IMR-90 (cell line): ENCODE measurements at regions not wholly inside any gene's neighbourhood (a gene's known extent, or its start where the extent isn't known, plus 50 kb on each side); places are given as distances from the start of the nearest gene placed in this dataset.
"Not testable (repeated sequence)": the region's sequence is repeated elsewhere in the genome, so short reads cannot be mapped to it uniquely, and the experiment has no call there.

ENCODE experiments used
- ATAC-seq: fragments of 200-7000 bp; cut with Tn5 transposase; 2 replicates; pipeline ENCODE4 v1.9.1; 2020; ENCODE audit warnings: low read depth, mild to moderate bottlenecking, moderate library complexity
- BruUV-seq: library from RNA; stranded (reverse); fragments of 400-500 nt; replicated peaks from 2 replicates; lab custom pipeline; 2021; lab: Mats Ljungman, UMichigan
- CTCF ChIA-PET: fragments of 300-600 bp; formaldehyde crosslinking; extraction: SDS; loops from one replicate; lab custom pipeline; 2021; ENCODE audit warnings: antibody characterized with exemption; lab: Yijun Ruan, JAX
- POLR2A ChIA-PET: fragments of 300-600 bp; sonication (Branson Sonifier 250); formaldehyde crosslinking; loops from one replicate; lab custom pipeline; 2022; ENCODE audit warnings: antibody characterized with exemption; ENCODE audit not compliant: unreplicated experiment; lab: Charles Lee
- DNase-seq: peaks from one replicate; pipeline ENCODE4 v3.0.0; 2013
- H2AFZ ChIP-seq: replicated peaks from 2 replicates; pipeline ENCODE3; 2013; ENCODE audit warnings: low read length, mild to moderate bottlenecking; ENCODE audit not compliant: poor library complexity
- H2AK5ac ChIP-seq: 2 replicates; pipeline ENCODE4 v1.6.1; 2013; ENCODE audit warnings: low read depth, low read length, inconsistent platforms
- H2AK9ac ChIP-seq: replicated peaks from 2 replicates; pipeline ENCODE3; 2013; ENCODE audit warnings: mild to moderate bottlenecking, low read depth, low read length, moderate library complexity; ENCODE audit not compliant: poor library complexity
- H2BK120ac ChIP-seq: 2 replicates; pipeline ENCODE4 v1.6.1; 2013; ENCODE audit warnings: low read depth, low read length, inconsistent platforms
- H2BK15ac ChIP-seq: 3 replicates; pipeline ENCODE4 v1.6.1; 2013; ENCODE audit warnings: low read depth, low read length, inconsistent platforms
- H2BK20ac ChIP-seq: 2 replicates; pipeline ENCODE4 v1.6.1; 2013; ENCODE audit warnings: low read depth, mild to moderate bottlenecking, inconsistent platforms, low read length, moderate library complexity
- H2BK5ac ChIP-seq: 2 replicates; pipeline ENCODE4 v1.6.1; 2013; ENCODE audit warnings: mild to moderate bottlenecking, low read depth, low read length, inconsistent platforms; ENCODE audit not compliant: poor library complexity, severe bottlenecking
- H3K14ac ChIP-seq: replicated peaks from 2 replicates; pipeline ENCODE4 v1.6.1; 2013; ENCODE audit warnings: low read depth, low read length, inconsistent platforms
- H3K18ac ChIP-seq: 2 replicates; pipeline ENCODE4 v1.6.1; 2013; ENCODE audit warnings: low read depth, low read length, control low read depth
- H3K23ac ChIP-seq: 2 replicates; pipeline ENCODE4 v1.6.1; 2013; ENCODE audit warnings: low read depth, low read length, inconsistent platforms
- H3K27ac ChIP-seq: 2 replicates; pipeline ENCODE4 v1.5.1; 2013; ENCODE audit warnings: mild to moderate bottlenecking, control low read depth, low read length; ENCODE audit not compliant: insufficient read depth
- H3K27me3 ChIP-seq: 2 replicates; pipeline ENCODE4 v1.6.1; 2013; ENCODE audit warnings: low read length; ENCODE audit not compliant: control insufficient read depth, insufficient read depth
- H3K36me3 ChIP-seq: 2 replicates; pipeline ENCODE4 v1.6.1; 2013; ENCODE audit warnings: low read length, mixed read lengths; ENCODE audit not compliant: control insufficient read depth, insufficient read depth
- H3K4ac ChIP-seq: 2 replicates; pipeline ENCODE4 v1.6.1; 2013; ENCODE audit warnings: low read depth, low read length, inconsistent platforms
- H3K4me1 ChIP-seq: 2 replicates; pipeline ENCODE4 v1.6.1; 2013; ENCODE audit warnings: low read length, mixed read lengths; ENCODE audit not compliant: control insufficient read depth, insufficient read depth
- H3K4me2 ChIP-seq: 2 replicates; pipeline ENCODE4 v1.6.1; 2013; ENCODE audit warnings: low read depth, mild to moderate bottlenecking, control low read depth, low read length, moderate library complexity
- H3K4me3 ChIP-seq: 2 replicates; pipeline ENCODE4 v1.5.1; 2013; ENCODE audit warnings: low read depth, mild to moderate bottlenecking, control low read depth, low read length, moderate library complexity; ENCODE audit not compliant: insufficient read depth
- H3K56ac ChIP-seq: 2 replicates; pipeline ENCODE4 v1.6.1; 2013; ENCODE audit warnings: low read length, inconsistent platforms; ENCODE audit not compliant: insufficient read depth; ENCODE audit errors: extremely low read depth
- H3K79me1 ChIP-seq, 2 experiments: 2 replicates each; pipeline ENCODE4 v1.6.1; 2013; ENCODE audit warnings: low read length in 2 of 2, inconsistent platforms in 1 of 2, low read depth in 1 of 2
- H3K9ac ChIP-seq: 2 replicates; pipeline ENCODE4 v1.6.1; 2013; ENCODE audit warnings: low read depth, low read length, control low read depth
- H3K9me1 ChIP-seq: 2 replicates; pipeline ENCODE4 v1.6.1; 2013; ENCODE audit warnings: low read length, inconsistent platforms; ENCODE audit not compliant: insufficient read depth
- H3K9me3 ChIP-seq: 2 replicates; pipeline ENCODE4 v1.6.1; 2013; ENCODE audit warnings: low read length; ENCODE audit not compliant: control insufficient read depth, insufficient read depth
- H4K20me1 ChIP-seq: 2 replicates; pipeline ENCODE4 v1.6.1; 2013; ENCODE audit warnings: low read length, inconsistent platforms; ENCODE audit not compliant: insufficient read depth
- H4K5ac ChIP-seq: 2 replicates; pipeline ENCODE4 v1.6.1; 2013; ENCODE audit warnings: mild to moderate bottlenecking, low read depth, low read length, control low read depth
- H4K8ac ChIP-seq, 2 experiments: 2 replicates each; pipeline ENCODE4 v1.6.1; 2013; ENCODE audit warnings: low read depth in 2 of 2, low read length in 2 of 2, control low read depth in 1 of 2, inconsistent platforms in 1 of 2
- H4K91ac ChIP-seq: 2 replicates; pipeline ENCODE4 v1.6.1; 2013; ENCODE audit warnings: low read depth, low read length, inconsistent platforms; ENCODE audit not compliant: insufficient read depth
- BHLHE40 ChIP-seq: fragments of 150-350 bp; IDR thresholded peaks from 2 replicates; pipeline ENCODE4 v1.6.1; 2016; ENCODE audit warnings: mild to moderate bottlenecking, low read depth, low read length
- CHD1 ChIP-seq: IDR thresholded peaks from 2 replicates; pipeline ENCODE4 v1.6.1; 2012; ENCODE audit warnings: low read depth, low read length, improper control_type of control experiment
- FOS ChIP-seq: fragments of 150-350 bp; IDR thresholded peaks from 2 replicates; pipeline ENCODE4 v1.6.1; 2016; ENCODE audit warnings: low read depth, low read length
- MAFK ChIP-seq: IDR thresholded peaks from 2 replicates; pipeline ENCODE4 v1.6.1; 2012; ENCODE audit warnings: low read depth, low read length, improper control_type of control experiment
- MAZ ChIP-seq: IDR thresholded peaks from 2 replicates; pipeline ENCODE4 v1.6.1; 2012; ENCODE audit warnings: low read depth, mild to moderate bottlenecking, low read length, improper control_type of control experiment, moderate library complexity, borderline replicate concordance
- POLR2A ChIP-seq: IDR thresholded peaks from 2 replicates; pipeline ENCODE4 v1.6.1; 2012; ENCODE audit warnings: mild to moderate bottlenecking, low read depth, low read length
- WGBS, 2 experiments: methylation state at CpG; one replicate each; pipeline versions ENCODE4 v1.1.5 to v1.1.7; 2013; ENCODE audit warnings: missing lambda C conversion rate in 2 of 2; ENCODE audit not compliant: insufficient read length in 1 of 2; ENCODE audit errors: extremely low coverage in 2 of 2; 5-methylcytosine and 5-hydroxymethylcytosine counted together
- dilution Hi-C: fragments of 300-500 bp; cut with HindIII; formaldehyde crosslinking; loops from one replicate; pipeline ENCODE4 v1.14.3; 2018; ENCODE audit warnings: low sequenced_read_pairs; ENCODE audit not compliant: unreplicated experiment
- in situ Hi-C: fragments of 300-500 bp; cut with MboI; formaldehyde crosslinking; loops from 3 replicates; pipeline ENCODE4 v1.14.3; 2019; ENCODE audit warnings: low sequenced_read_pairs, inconsistent platforms, mixed read lengths
- intact Hi-C: fragments of 100-400 bp; cut with micrococcal nuclease; formaldehyde crosslinking; loops from 2 replicates; pipeline ENCODE4 v1.10.0; 2022

DNA sequence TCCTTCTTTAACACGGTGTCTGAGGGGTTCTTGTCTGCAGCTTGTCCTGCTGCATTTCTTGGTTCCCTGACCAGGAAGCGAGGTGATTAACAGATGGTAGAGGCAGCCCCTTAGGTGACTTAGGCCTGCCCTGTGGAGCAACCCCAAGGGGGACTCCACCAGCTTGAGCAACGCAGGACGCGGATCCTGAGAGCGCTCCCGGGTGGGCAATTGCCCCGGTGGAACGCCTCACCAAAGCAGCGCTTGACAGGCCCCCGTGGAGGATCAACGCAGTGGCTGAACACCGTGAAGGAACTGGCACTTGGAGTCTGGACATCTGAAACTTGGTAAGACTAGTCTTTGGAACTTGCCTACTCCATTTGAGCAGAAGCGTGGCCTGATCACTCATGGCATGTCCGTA, 272.9 kb upstream of the ATXN7L3B start:
- no peak overlapping the region for H4K8ac ChIP-seq
- H3K27me3 ChIP-seq: no peaks in the 10 kb centered on the region
- DNase-seq: no peak
- H3K4ac ChIP-seq: no peak overlapping the region
- in situ Hi-C loops: no loop called here
- no peak overlapping the region for H3K23ac ChIP-seq
- dilution Hi-C loops: no loop called here
- H2BK120ac ChIP-seq: no peak overlapping the region
- no peak overlapping the region for H3K56ac ChIP-seq
- H3K4me1 ChIP-seq: no peaks in the 10 kb centered on the region
- WGBS, 2 experiments: 90% methylated on average over 11 of the region's 15 CpGs; no CpG with 5 or more reads in 1 of the 2 experiments
- H2AK9ac ChIP-seq: no peak overlapping the region
- no peak overlapping the region for H2BK20ac ChIP-seq
- H3K79me1 ChIP-seq: no peaks in the 10 kb centered on the region
- H4K5ac ChIP-seq: no peak overlapping the region
- intact Hi-C loops: no loop called here
- ChIA-PET POLR2A (no interaction called here), CTCF (no interaction called here)
- H4K91ac ChIP-seq: no peak overlapping the region
- H3K27ac ChIP-seq: no peak overlapping the region
- BruUV-seq: no TSS peak
- ATAC-seq: no peak
- TF ChIP-seq BHLHE40 (no peak), CHD1 (no peak), MAFK (no peak), MAZ (no peak), POLR2A (no peak), FOS (no peak)
- no peaks in the 10 kb centered on the region for H3K36me3 ChIP-seq
- no peak overlapping the region for H2BK5ac ChIP-seq
- H2BK15ac ChIP-seq: no peak overlapping the region
- no peak overlapping the region for H3K4me3 ChIP-seq
- H4K20me1 ChIP-seq: no peaks in the 10 kb centered on the region
- H3K4me2 ChIP-seq: no peak overlapping the region
- H3K18ac ChIP-seq: no peak overlapping the region
- no peaks in the 10 kb centered on the region for H3K9me1 ChIP-seq
- H3K9ac ChIP-seq: no peak overlapping the region
- no peak overlapping the region for H2AFZ ChIP-seq
- H3K9me3 ChIP-seq: peaks cover 15% of the 10 kb centered on the region
- H3K14ac ChIP-seq: no peak overlapping the region
- no peak overlapping the region for H2AK5ac ChIP-seq

DNA sequence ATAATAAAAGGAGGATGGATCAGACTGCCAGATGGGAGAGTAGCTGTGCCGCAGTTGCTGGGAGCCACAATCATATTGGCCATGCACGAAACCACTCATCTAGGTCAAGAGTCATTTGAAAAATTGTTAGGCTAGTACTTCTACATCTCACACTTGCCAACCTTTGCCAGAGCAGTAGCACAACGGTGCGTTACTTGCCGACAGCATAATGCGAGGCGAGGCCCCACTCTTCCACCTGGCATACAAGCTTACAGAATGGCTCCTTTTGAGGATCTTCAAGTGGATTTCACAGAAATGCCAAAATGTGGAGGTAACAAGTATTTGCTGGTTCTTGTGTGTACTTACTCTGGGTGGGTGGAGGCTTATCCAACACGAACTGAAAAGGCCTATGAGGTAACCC, 268.3 kb upstream of the ATXN7L3B start:
- BruUV-seq, H3K14ac ChIP-seq, H2AFZ ChIP-seq, H4K91ac ChIP-seq, H3K18ac ChIP-seq, H3K36me3 ChIP-seq, H3K79me1 ChIP-seq, POLR2A ChIA-PET, H2BK5ac ChIP-seq, H3K9me1 ChIP-seq, intact Hi-C loops, H2BK15ac ChIP-seq, CTCF ChIA-PET, in situ Hi-C loops, dilution Hi-C loops, H3K4me1 ChIP-seq, H4K8ac ChIP-seq, H3K27ac ChIP-seq, DNase-seq, H3K27me3 ChIP-seq, H4K20me1 ChIP-seq, H3K23ac ChIP-seq, H3K4ac ChIP-seq, H2AK5ac ChIP-seq, H2BK20ac ChIP-seq, H3K4me2 ChIP-seq, H3K56ac ChIP-seq, ATAC-seq, H3K9ac ChIP-seq, H3K4me3 ChIP-seq, H4K5ac ChIP-seq, H2AK9ac ChIP-seq, H2BK120ac ChIP-seq: not testable (repeated sequence)
- peaks cover 15% of the 10 kb centered on the region for H3K9me3 ChIP-seq
- 50% methylated on average over 1 of the region's 8 CpGs; no CpG with 5 or more reads in 1 of the 2 experiments for WGBS, 2 experiments
